HG03025 (cell line): ENCODE measurements at regions not wholly inside any gene's neighbourhood (a gene's known extent, or its start where the extent isn't known, plus 50 kb on each side); places are given as distances from the start of the nearest gene placed in this dataset.
"Not testable (repeated sequence)": the region's sequence is repeated elsewhere in the genome, so short reads cannot be mapped to it uniquely, and the experiment has no call there.

Experiments
- ATAC-seq: cut with Tn5 transposase; IDR thresholded peaks from one replicate; pipeline ENCODE4 v1.9.1; 2021; ENCODE audit warnings: mild to moderate bottlenecking, moderate library complexity; ENCODE audit not compliant: unreplicated experiment, low FRiP score

DNA sequence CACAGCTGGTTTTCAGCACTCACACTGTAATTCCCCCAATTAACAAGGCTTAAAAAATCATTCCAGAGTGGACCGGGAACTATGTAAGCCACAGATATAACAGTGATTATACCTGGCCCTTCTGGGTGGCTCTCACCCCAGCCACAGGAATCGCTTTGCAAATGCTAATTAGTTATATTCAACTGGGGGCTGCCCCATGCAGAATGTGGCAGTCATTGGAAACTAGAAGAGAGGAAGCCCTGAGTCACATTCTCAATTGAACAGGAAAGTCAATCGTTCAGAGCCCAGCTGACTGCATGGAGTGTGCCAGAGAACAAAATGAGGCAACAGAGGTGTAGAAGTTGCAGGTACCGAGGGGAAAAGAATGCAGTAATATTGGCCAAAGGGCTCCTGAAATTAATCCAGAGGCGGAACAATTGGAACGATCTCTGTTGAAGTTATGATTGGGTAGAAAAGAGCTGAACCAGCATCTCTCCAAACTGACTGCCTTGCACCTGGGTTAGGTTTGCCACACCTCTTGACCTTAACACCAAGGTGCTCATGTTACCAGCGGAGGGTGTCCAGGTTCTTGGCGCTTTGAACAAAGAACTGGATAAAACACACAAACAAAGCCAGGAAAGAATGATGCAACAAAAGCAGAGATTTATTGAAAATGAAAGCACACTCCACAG, 909.7 kb upstream of the AUTS2 start:
- no peak for ATAC-seq

DNA sequence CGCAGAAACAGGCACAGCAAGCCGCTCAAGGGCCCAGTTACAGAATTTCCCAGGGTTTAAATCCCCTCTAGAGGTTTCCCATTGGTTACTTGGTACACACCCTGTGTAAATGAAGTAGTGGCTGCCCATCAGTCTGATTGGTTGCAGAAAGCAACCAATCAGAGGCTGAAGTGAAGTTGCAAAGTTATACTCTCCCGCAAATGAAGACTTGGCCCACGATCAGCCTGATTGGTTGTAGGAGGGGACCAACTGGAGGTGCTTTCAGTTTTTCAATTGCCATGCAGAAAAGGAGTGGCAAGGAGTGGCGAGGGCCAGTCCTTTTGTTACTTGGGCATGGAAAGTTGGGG, 909.2 kb upstream of the AUTS2 start:
- no peak for ATAC-seq

DNA sequence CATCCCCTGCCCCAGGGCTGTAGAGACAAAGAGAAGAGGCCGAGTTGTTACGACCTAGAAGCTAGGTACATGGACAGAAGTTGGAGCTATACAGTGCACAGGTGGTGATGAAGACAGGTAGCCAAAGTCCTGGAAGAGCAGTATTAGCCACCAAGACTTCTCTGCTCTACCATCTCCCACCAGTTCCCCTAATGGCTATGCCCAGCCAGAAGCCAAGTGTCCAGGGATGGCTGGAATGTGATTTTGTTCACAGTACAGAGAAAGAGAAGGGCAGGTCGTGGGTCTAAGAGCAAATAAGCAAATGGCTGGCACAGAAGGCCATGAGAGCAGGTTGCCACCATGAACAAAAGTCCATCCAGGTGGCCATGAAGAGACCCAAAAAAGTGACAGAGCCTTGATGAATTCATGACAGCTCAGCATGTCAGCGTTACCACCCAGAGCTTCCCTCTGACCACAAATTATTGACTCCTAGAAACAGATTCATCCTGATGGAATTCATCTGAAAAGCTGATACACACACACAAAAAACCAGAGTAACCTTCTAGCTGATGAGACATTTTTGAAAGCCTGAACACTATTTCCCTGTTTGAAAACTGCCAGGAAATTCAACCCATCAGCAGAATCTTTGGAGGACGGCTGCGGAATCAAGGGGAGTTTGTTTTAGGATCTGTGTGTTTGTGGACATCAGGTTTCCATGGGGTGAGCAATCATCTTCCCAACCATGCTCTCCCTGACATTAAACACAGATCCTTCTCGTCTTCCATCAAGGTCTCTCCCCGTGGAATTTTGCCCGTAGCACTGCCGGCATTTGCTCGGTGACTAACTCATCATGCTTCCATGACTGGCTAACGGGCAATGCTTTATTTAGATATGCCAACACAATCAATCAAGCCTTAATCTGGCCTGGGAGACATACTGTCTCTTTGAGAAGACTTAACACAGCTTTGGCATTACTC, 906.7 kb upstream of the AUTS2 start:
- ATAC-seq: no peak

DNA sequence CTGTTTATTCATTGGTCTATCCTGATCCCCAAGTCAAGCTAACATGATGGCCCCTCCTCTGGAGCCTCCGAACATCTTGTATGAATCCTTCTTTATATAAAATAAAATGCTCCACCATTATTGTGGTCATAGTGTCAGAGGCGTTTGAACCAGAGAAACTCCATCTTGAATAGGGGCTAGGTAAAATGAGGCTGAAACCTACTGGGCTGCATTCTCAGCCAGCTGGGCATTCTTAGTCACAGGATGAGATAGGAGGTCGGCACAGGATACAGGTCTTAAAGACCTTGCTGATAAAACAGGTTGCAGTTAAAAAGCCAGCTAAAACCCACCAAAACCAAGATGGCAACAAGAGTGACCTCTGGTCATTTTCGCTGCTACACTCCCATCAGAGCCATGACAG, 905.8 kb upstream of the AUTS2 start:
- ATAC-seq: no peak

DNA sequence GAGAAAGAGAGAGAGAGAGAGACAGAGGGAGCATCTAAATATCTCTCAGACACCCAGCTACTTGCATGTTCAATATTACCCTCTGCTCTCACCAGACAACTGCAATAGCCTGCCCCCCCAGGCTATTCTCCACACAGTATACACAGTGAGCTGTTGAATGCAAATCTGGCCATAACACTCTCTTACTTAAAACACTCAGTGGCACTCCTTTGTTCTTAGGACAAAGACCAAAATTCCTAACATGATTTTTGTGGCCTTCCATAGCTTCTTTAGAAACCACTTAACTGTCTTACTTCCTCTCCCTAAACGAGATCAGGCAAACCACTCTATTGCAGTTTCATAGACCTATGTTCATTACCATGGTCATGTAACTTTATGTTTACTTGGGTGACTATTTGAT, 903.6 kb upstream of the AUTS2 start:
- no peak for ATAC-seq

DNA sequence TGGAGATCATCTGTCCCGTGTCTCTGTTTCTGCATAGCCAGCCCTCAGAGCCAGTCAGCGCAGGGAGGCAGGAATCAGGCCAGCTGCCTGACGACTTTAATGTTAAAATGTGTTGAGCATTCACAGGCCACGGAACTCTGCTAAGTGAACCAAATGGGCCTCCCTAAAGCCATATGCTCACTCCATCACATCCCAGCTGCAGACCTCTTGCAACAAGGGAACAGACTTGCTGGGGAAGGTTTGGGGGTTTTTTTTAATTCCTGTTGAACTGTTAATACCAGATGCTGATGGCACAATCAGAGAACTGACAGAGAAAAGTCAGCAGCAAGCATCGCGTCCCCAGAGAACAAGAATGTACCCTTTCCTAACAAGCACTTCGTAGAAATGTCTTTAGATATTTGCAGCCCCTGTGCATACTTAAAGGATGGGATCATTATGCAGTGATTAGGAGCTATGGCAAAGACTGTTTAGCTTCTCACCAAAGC, 900.4 kb upstream of the AUTS2 start:
- ATAC-seq: no peak

DNA sequence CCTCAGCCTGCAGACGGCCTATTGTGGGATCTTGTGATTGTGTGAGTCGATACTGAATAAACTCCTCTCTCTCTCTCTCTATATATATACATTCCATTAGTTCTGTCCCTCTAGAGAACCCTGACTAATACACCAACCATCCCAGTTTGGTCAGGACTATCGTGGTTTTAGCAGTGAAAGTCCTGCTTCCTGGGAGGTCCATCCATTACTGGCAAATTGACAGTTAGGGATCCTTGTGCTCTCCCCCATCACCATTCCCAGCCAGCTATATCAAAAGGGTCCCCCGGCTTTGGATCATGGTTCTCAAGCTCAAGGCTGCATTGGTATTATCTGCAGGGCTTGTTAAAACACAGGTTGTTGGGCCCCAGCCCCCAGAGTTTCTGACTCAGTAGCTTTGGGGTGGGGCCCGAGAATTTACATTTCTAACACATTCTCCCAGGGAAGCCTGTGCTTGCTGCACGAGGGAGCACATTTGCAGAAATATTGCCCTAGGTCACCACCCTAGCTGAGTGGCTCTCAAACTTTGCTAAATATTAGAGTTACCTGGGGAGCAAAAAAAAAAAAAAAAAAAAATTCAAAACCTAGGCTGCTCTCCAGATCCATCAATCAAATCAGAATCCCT, 899.1 kb upstream of the AUTS2 start:
- ATAC-seq: no peak

DNA sequence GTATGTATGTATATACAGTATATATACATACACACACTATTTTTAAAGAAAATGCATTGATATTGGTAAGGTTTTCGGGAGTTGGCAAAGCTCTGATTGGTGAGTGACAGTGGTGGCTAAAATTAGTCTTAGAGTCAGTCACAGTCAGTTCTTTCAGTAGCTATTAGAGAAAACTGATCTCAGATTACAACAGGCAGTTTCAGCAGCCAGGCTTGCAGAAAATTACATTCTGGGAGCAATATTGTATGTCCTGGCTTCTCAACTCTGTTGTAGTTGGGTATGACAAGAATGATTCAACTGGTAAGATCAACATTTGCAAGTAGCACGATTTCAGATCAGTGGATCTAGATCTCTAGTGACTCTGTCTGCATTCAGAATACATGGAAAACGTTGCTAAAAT, 897.9 kb upstream of the AUTS2 start:
- ATAC-seq: no peak

DNA sequence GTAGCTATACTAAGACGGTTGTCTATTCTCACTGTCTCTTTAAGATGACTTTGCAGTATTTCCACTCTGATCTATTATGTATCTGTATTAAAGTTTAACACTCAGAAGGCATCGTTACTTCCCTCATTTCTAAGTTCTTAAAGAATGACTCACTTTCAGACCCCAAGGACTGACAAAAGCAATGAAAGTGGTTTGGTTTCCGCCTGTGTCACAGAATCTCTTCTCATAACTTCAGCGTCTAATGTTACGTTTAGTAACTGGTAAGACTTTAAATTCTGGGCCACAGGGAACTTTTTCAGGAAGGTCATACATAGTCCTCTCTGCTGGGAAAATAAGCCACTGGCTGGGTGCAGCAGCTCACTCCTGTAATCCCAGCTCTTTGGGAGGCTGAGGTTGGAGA, 892.0 kb upstream of the AUTS2 start:
- no peak for ATAC-seq

DNA sequence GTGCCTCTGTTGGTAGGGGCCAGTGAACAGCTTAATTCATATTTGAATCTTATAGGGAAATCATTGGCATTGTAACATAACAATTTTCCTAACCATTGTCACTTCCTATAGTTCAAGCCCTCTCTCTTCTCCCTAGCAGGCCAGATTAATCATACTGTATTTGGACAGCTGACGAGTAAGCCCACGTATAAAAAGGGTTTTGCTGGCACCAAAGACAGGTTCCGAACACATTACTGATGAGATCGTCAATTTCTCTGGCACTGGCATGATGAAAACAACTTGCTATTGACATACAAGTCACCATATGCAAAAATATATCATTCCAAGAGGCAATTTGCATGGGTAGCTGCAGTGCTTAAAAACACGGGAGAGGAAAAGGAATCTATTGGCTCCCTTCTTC, 891.1 kb upstream of the AUTS2 start:
- no peak for ATAC-seq

DNA sequence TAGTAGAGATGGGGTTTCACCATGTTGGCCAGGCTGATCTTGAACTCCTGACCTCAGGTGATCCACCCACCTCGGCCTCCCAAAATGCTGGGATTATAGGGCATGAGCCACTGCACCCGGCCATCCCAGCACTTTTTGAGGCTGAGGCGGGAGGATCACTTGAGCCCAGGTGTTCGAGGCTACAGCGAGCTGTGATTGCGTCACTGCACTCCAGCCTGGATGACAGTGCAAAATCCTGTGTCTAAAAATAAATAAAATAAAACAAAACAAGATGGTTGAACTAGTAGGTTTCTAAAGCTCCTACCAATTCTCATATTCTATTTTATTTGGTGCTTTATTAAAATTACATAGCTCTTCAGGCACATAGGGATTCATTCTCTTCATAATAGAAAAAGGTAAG, 890.3 kb upstream of the AUTS2 start:
- ATAC-seq: no peak

DNA sequence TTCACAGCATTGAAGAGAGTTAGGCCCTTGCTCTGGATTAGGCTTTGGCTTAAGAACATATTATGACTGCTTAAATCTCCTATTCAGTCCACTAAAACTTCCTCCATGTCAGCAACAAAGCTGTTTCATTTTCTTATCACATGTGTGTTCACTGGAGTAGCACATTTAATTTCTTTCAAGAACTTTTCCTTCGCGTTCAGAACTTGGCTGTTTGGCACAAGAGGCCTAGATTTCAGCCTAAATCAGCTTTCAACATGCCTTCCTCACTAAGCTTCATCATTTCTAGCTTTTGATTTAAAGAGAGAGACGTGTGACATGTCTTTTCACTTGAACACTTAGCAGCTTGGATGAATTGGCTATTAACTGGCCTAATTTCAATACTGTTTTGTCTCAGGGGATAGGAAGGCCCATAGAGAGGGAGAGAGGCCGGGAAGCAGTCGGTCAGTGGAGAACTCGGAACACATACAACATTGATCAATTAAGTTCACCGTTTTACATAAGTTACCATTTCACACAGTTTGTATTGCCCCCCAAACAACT, 885.2 kb upstream of the AUTS2 start:
- no peak for ATAC-seq

DNA sequence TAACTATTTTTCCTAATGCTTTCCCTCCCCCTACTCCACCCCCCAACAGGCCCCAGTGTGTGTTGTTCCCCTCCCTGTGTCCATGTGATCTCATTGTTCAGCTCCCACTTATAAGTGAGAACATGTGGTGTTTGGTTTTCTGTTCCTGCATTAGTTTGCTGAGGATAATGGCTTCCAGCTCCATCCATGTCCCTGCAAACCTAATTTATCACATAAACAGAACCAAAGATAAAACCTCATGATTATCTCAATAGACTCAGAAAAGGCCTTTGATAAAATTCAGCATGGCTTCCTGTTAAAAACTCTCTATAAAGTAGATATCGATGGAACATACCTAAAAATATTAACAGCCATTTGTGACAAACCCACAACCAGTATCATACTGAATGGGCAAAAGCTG, 884.1 kb upstream of the AUTS2 start:
- not testable (repeated sequence) for ATAC-seq

DNA sequence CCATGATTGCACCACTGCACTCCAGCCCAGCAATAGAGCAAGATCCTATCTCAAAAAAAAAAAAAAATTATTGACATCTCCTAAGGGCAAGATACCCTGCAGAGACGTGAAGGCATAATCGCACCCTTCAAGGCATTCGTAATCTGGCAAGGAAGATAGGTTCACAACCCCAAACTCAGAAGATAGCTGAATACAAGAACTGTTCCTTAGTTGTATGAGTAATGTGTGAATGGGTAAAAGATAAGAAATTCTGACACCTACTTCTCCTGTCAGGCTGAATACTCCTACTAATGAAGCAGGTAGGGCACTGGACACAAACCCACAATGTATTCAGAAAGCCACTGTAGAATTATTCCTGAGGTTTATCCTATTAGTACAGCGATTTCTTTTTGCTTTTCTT, 882.4 kb upstream of the AUTS2 start:
- ATAC-seq: no peak

DNA sequence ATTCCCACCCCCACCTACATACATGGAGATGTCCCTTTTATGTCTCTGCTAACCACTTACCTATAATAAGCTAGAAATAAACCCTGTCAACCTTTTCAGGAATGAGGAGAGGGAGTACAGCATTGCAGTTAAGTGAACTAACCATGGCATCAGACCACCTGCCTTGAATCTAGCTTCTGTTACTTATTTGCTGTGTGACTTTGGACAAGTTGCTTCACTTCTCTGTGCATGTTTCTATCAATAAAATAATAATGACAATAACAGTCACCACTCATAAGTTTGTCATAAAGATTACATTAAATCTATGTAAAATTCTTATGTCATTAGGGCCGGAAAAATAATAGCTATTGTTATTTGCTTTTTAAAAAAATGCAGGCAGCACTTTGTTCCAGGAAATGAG, 881.1 kb upstream of the AUTS2 start:
- no peak for ATAC-seq

DNA sequence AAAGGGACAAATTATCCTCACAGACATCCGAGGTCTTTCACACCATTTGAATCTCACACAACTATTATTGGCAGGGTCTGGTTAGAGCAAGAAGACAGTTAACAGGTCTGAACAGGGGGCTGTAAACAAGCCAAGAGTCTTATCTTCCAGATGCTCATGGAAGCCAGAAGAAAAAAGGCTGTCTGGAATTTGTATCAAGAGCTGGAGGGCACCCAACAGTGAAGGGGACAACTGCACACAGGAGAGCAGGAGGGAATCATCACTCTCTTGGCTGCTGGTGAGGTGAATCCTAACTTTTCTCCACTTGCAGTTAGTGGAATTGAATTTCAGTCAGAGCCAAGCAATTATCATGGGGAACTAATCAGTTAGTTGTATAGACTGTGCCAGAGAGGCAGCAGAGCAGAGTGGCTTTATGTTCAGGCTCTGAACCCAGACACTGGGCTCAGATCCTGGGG, 880.2 kb upstream of the AUTS2 start:
- no peak for ATAC-seq

DNA sequence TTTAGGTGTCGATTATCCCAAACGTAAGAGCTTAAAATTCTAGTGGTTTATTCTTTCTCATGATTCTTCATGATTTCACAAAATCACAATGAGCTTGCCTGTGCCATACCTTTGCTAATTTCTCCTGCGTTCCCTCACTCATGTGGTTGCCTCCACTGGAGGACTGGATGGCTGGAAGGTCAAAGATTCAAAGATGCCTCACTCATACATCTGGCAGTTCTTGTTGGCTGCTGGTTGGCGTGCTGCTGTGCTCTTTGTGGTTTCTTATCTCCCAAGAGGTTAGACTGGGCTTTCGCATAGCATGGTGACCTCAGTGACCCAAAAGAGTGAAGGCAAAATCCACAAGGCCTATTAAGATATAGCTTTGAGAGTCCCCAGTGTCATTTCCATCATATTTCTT, 877.6 kb upstream of the AUTS2 start:
- no peak for ATAC-seq

DNA sequence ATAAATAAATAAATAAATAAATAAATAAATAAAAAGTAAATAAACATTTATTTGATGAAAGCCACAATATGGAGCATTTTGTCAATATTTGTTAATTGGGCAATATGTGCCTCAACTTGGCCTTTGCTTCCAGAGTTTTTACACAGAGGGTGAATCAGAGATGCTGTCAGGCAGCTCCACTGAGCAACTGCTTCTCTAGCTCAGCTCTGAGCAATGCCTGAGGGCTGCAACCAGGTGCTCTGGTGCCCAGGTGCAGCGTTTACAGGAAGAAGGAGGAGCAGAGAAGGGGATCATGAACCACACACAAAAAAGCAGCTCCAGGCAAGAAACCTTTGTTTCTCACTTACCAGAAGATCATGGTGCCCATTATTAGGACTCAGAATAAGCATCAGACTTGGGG, 876.2 kb upstream of the AUTS2 start:
- no peak for ATAC-seq

DNA sequence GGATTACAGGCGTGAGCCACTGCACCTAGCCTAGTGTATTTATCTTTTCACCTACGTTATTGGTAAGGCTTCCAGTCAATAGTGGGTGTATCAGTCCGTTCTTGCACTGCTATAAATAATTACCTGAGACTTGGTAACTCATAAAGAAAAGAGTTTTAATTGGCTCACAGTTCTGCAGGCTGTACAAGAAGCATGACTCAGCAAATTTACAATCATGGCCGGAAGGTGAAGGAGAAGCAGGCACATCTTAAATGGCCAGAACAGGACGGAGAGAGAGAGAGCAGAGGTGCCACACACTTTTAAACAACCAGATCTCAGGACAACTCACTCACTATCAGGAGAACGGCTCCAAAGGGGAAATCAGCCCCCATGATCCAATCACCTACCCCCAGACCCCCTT, 873.3 kb upstream of the AUTS2 start:
- ATAC-seq: no peak

DNA sequence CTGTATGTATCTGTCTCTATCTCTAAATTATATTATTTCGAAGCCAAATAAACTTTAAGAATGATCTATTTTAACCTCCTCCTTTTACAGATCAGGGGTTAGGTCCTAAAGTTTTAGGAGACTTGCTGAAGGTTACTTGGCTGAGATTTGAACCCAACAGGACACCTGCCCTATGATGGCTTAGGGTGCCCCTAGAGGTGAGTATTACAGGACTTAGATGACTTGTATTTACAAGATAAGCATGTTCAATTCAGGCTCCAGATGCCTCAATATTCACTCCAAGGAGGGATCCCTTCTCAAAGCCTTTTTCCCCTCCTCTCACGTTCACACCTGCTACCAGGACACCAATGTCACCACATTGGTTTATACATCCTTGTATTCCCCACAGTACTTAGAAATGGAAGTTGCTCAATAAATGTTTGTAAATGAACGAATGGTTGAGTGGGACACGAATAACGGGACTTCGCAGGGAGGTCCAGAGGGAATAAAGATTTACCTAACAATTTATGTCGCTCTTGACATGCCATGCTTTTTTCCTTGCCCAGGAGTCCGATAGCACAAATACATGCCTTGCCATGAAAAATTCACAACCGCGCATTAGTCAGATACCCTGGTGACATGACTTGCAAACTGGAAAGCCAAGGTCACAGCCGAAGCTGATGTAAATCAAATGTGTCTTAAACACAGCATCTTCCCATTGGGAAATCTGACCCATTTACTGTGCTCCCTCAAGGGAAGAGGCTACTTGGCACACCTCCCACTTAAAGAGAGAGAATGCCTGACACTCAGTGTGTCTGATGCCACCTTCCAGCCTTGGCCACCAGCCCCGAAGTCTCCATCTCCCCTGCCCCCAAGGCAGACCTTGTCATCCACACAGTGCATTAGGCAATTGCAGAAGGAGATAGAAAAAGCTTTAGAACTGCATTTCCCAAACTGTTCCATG, 872.2 kb upstream of the AUTS2 start:
- no peak for ATAC-seq
